ENCODE measurements at regions not wholly inside any gene's neighbourhood (a gene's known extent, or its start where the extent isn't known, plus 50 kb on each side); places are given as distances from the start of the nearest gene placed in this dataset.

- H3K4me3 ChIP-seq (ENCODE audit: low read length) = no peak overlapping the region
- no peak for TF ChIP-seq CTCF (conservative IDR thresholded peaks at IDR 0.05; ENCODE audit: low read depth, low read length)
- DNase-seq (ENCODE audit: low read depth) = no peak
Observed at GRCh38 chr1:192916021-192916420, 107.2 kb downstream of the RGS2 start.

GRCh38 chr1:192918259-192918658 is 109.4 kb downstream of the RGS2 start:
- no peak for DNase-seq (ENCODE audit: low read depth)
- TF ChIP-seq CTCF (conservative IDR thresholded peaks at IDR 0.05; ENCODE audit: low read depth, low read length) = no peak
- H3K4me3 ChIP-seq (ENCODE audit: low read length) = no peak overlapping the region

GRCh38 chr1:192920412-192920811 is 111.6 kb downstream of the RGS2 start:
- H3K4me3 ChIP-seq (ENCODE audit: low read length) = no peak overlapping the region
- no peak for TF ChIP-seq CTCF (conservative IDR thresholded peaks at IDR 0.05; ENCODE audit: low read depth, low read length)
- DNase-seq (ENCODE audit: low read depth) = no peak

- DNase-seq (ENCODE audit: low read depth) = no peak
- no peak for TF ChIP-seq CTCF (conservative IDR thresholded peaks at IDR 0.05; ENCODE audit: low read depth, low read length)
- no peak overlapping the region for H3K4me3 ChIP-seq (ENCODE audit: low read length)
Observed at GRCh38 chr1:192925609-192926008, 116.8 kb downstream of the RGS2 start.

- TF ChIP-seq CTCF (conservative IDR thresholded peaks at IDR 0.05; ENCODE audit: low read depth, low read length) = no peak
- no peak overlapping the region for H3K4me3 ChIP-seq (ENCODE audit: low read length)
- no peak for DNase-seq (ENCODE audit: low read depth)
Observed at GRCh38 chr1:192926736-192927135, 117.9 kb downstream of the RGS2 start.

GRCh38 chr1:192927496-192927895 is 118.7 kb downstream of the RGS2 start:
- H3K4me3 ChIP-seq (ENCODE audit: low read length) = no peak overlapping the region
- no peak for TF ChIP-seq CTCF (conservative IDR thresholded peaks at IDR 0.05; ENCODE audit: low read depth, low read length)
- no peak for DNase-seq (ENCODE audit: low read depth)

GRCh38 chr1:192929597-192929996 is 120.8 kb downstream of the RGS2 start:
- no peak for DNase-seq (ENCODE audit: low read depth)

More at GRCh38 chr1:192929597-192929996, 120.8 kb downstream of the RGS2 start:
- TF ChIP-seq CTCF (conservative IDR thresholded peaks at IDR 0.05; ENCODE audit: low read depth, low read length) = no peak
- no peak overlapping the region for H3K4me3 ChIP-seq (ENCODE audit: low read length)
